Cardiac muscle cell (in vitro differentiated cells and primary cell): ENCODE measurements at regions not wholly inside any gene's neighbourhood (a gene's known extent, or its start where the extent isn't known, plus 50 kb on each side); places are given as distances from the start of the nearest gene placed in this dataset.

Experiments used
- DNase-seq, 2 donors: peaks; one replicate each; pipeline versions ENCODE4 v3.0.0 to v3.0.0-alpha.2; 2010 to 2017; ENCODE audit warnings: low read depth in 1 of 2, low spot score in 1 of 2
- H3K27ac ChIP-seq: fragments of 200-600 bp; sonication (generic); 2 replicates; pipeline ENCODE4 v1.5.1; 2016
- H3K27me3 ChIP-seq: fragments of 200-600 bp; sonication (generic); 2 replicates; pipeline ENCODE4 v1.6.0; 2016; ENCODE audit warnings: control low read depth
- H3K36me3 ChIP-seq: fragments of 200-600 bp; sonication (generic); 2 replicates; pipeline ENCODE4 v1.5.1; 2016; ENCODE audit warnings: control low read depth
- H3K4me1 ChIP-seq: fragments of 200-600 bp; sonication (generic); 2 replicates; pipeline ENCODE4 v1.8.1; 2017; ENCODE audit warnings: low read depth, mild to moderate bottlenecking, mixed run types
- H3K4me3 ChIP-seq: fragments of 200-600 bp; sonication (generic); 2 replicates; pipeline ENCODE4 v1.5.1; 2016; ENCODE audit warnings: mild to moderate bottlenecking
- H3K9me3 ChIP-seq: fragments of 200-600 bp; sonication (generic); 2 replicates; pipeline ENCODE4 v1.5.1; 2017; ENCODE audit warnings: low read depth, mild to moderate bottlenecking, control low read depth
- CTCF ChIP-seq: IDR thresholded peaks from 2 replicates; pipeline ENCODE4 v1.5.1; 2012; ENCODE audit warnings: low read depth, mild to moderate bottlenecking, low read length

DNA sequence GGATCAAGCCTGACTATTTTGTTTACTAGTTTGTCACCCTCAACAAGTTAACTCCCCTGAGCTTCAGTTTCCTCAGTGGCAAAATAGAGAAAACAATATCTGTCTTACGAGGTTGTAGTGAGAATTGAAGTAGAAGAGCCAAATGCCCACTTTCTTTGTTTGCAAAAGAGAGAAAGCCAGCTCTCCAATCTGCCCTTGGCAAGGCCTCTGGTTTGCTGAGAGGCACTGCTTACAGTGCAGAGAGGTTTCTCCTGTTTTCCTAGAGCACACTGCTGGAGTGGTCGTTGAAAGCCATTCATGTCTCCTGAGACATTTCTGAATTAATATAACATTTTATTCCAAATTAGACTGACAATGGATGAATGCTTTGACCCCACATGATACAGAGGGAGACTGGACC is 260.5 kb upstream of the IGF1R start:
- no peak for TF ChIP-seq CTCF
- Histone ChIP-seq H3K36me3 (no peaks in the 10 kb centered on the region), H3K9me3 (no peaks in the 10 kb centered on the region), H3K27ac (no peak overlapping the region), H3K27me3 (no peaks in the 10 kb centered on the region), H3K4me3 (no peak overlapping the region), H3K4me1 (no peaks in the 10 kb centered on the region)
- no peak for DNase-seq

DNA sequence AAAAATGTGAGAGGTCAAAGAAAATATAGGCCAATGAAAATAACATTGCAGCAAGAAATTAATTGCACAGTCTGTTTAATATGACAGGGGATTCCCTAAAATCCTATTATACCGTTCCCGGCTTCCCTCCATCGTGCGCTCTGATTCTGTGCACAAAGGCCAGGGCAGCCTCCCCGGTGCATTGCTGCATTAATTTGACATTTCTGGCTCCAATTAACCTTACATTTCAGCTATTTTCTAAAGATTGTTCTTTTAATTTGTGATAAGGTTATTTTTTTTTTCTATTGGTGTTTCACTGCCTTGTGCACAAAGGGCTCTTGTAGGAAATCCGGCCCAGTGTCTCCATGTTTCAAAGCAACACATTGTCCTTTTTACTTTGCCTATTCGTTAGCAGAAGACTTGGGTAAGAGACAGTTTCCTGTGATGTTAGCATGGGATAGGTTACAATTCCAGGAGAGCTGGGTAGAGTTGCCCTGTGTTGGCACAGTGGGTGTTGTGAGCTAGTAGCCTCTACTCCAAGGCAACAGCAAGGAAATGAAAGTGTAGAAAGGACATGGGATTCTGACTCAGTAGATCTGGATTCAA is 257.3 kb upstream of the IGF1R start:
- Histone ChIP-seq H3K36me3 (no peaks in the 10 kb centered on the region), H3K27ac (no peak overlapping the region), H3K27me3 (peaks cover 4% of the 10 kb centered on the region), H3K4me1 (no peaks in the 10 kb centered on the region), H3K4me3 (no peak overlapping the region), H3K9me3 (no peaks in the 10 kb centered on the region)
- TF ChIP-seq CTCF: no peak
- DNase-seq: no peak

GRCh38 chr15:98391568-98391967 is 256.8 kb upstream of the IGF1R start:
- Histone ChIP-seq H3K36me3 (no peaks in the 10 kb centered on the region), H3K4me1 (no peaks in the 10 kb centered on the region), H3K4me3 (no peak overlapping the region), H3K9me3 (no peaks in the 10 kb centered on the region), H3K27ac (no peak overlapping the region), H3K27me3 (peaks cover 4% of the 10 kb centered on the region)
- DNase-seq: no peak
- no peak for TF ChIP-seq CTCF

- no peak for DNase-seq
- H3K4me3 ChIP-seq: no peak overlapping the region
- no peak for TF ChIP-seq CTCF
- no peaks in the 10 kb centered on the region for H3K4me1 ChIP-seq
- no peaks in the 10 kb centered on the region for H3K9me3 ChIP-seq
- H3K27me3 ChIP-seq: peaks cover 4% of the 10 kb centered on the region
- H3K27ac ChIP-seq: no peak overlapping the region
- H3K36me3 ChIP-seq: no peaks in the 10 kb centered on the region
These were observed 254.9 kb upstream of the IGF1R start for GRCh38 chr15:98393471-98393870.

GRCh38 chr15:98394546-98394945 is 253.8 kb upstream of the IGF1R start:
- no peaks in the 10 kb centered on the region for H3K9me3 ChIP-seq
- H3K27ac ChIP-seq: no peak overlapping the region
- DNase-seq: no peak
- TF ChIP-seq CTCF: no peak
- no peaks in the 10 kb centered on the region for H3K4me1 ChIP-seq
- peaks cover 4% of the 10 kb centered on the region for H3K27me3 ChIP-seq
- H3K4me3 ChIP-seq: no peak overlapping the region
- no peaks in the 10 kb centered on the region for H3K36me3 ChIP-seq
